ENCODE measurements at regions not wholly inside any gene's neighbourhood (a gene's known extent, or its start where the extent isn't known, plus 50 kb on each side); places are given as distances from the start of the nearest gene placed in this dataset.

DNA sequence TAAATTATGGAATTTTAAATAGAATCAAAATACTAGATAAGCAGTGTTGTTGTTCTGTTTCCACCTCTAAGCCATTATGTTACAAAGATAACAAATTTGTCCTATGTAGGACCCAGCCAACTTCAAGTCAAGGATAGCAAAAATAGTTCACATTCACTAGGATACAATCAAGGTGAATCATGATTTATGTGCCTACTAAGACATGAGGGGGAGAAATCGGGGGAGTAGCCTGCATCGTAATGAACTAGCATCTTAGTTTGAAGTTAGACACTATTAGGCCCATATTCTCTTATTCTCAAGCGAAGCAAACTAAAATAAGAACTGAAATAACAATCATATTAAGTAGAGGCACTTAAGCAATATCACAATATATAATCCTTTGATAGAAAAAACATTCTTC is 779.4 kb upstream of the PCDH9 start:
- TF ChIP-seq EZH2 (IDR thresholded peaks at IDR 0.05) (no peak), FOXP2 (optimal IDR thresholded peaks at IDR 0.05; ENCODE audit: control extremely low read depth, extremely low read length, insufficient read depth) (no peak), POLR2AphosphoS5 (IDR thresholded peaks at IDR 0.05; ENCODE audit: borderline replicate concordance, low read depth, low read length) (no peak)
- Histone ChIP-seq H3K4me3 (no peak overlapping the region), H3K9ac (ENCODE audit: insufficient read length) (no peak overlapping the region), H3K9me3 (ENCODE audit: low read depth, low read length) (no peaks in the 10 kb centered on the region), H3K36me3 (ENCODE audit: insufficient read depth, low read length) (no peaks in the 10 kb centered on the region), H3K27ac (no peak overlapping the region)
- DNase-seq (ENCODE audit: low read depth, low spot score): no peak

DNA sequence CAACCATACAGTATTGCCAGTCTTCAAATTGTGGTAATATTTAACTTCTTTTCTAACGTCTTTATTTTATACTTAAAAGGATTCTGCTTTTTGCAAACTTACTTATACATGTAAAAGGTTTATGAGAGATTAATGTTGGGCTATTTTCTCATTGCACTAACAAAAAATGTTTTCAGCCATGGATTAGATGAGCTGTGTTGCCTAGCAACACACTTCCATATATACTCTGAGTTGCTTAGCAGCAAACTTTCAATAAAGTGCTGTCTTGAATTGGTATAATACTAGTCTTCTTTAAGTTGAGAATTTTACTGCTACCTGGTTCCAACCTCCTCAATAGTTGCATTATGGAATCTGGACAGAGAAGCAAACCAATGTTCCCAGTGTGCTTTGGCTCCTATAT is 777.4 kb upstream of the PCDH9 start:
- H3K9me3 ChIP-seq (ENCODE audit: low read depth, low read length): no peaks in the 10 kb centered on the region
- no peak for DNase-seq (ENCODE audit: low read depth, low spot score)
- no peak overlapping the region for H3K4me3 ChIP-seq
- H3K9ac ChIP-seq (ENCODE audit: insufficient read length): no peak overlapping the region
- no peak overlapping the region for H3K27ac ChIP-seq
- H3K36me3 ChIP-seq (ENCODE audit: insufficient read depth, low read length): no peaks in the 10 kb centered on the region
- no peak for TF ChIP-seq FOXP2 (optimal IDR thresholded peaks at IDR 0.05; ENCODE audit: control extremely low read depth, extremely low read length, insufficient read depth)
- no peak for TF ChIP-seq EZH2 (IDR thresholded peaks at IDR 0.05)
- TF ChIP-seq POLR2AphosphoS5 (IDR thresholded peaks at IDR 0.05; ENCODE audit: borderline replicate concordance, low read depth, low read length): no peak

DNA sequence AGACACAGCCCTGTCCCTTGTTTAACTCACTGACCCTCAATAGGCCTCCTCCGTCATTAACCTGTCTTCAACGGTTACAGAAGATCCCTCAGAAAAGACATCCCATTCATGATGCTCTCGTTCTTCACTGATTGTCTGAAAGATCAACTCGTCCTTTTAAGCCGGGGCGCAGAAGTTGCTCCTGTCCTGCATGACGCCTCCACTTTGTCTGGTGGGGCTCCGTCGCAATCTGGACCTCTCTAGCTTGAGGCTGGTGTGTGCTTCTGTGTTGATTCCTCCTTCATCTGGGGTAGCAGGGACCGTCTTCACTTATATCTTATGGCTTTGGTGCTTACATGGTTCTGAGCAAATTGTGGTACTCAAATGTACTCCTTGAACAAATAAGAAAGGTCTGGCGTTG is 766.0 kb upstream of the PCDH9 start:
- Histone ChIP-seq H3K9ac (ENCODE audit: insufficient read length) (no peak overlapping the region), H3K9me3 (ENCODE audit: low read depth, low read length) (no peaks in the 10 kb centered on the region), H3K36me3 (ENCODE audit: insufficient read depth, low read length) (no peaks in the 10 kb centered on the region), H3K4me3 (no peak overlapping the region), H3K27ac (no peak overlapping the region)
- no peak for TF ChIP-seq EZH2 (IDR thresholded peaks at IDR 0.05)
- TF ChIP-seq FOXP2 (optimal IDR thresholded peaks at IDR 0.05; ENCODE audit: control extremely low read depth, extremely low read length, insufficient read depth): no peak
- no peak for DNase-seq (ENCODE audit: low read depth, low spot score)

DNA sequence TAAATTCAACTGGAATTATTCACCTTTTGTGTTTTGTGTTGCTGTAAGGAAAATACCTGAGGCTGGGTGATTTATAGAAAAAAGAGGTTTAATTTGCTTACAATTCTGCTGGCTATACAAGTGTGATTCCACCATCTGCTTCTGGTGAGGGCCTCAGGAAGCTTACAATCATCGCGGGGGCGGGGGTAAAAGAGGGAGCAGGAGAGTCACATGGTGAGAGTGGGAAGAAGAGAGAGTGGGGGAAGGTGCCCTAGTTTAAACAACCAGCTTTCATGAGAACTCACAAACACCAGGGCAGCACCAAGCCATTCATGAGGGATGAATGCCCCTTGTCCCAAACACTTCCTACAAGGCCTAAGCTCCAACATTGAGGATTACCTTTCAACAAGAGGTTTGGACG is 760.7 kb upstream of the PCDH9 start:
- Histone ChIP-seq H3K27ac (no peak overlapping the region), H3K9ac (ENCODE audit: insufficient read length) (no peak overlapping the region), H3K4me3 (no peak overlapping the region), H3K36me3 (ENCODE audit: insufficient read depth, low read length) (no peaks in the 10 kb centered on the region), H3K9me3 (ENCODE audit: low read depth, low read length) (no peaks in the 10 kb centered on the region)
- no peak for DNase-seq (ENCODE audit: low read depth, low spot score)
- TF ChIP-seq FOXP2 (optimal IDR thresholded peaks at IDR 0.05; ENCODE audit: control extremely low read depth, extremely low read length, insufficient read depth): no peak
- no peak for TF ChIP-seq EZH2 (IDR thresholded peaks at IDR 0.05)
- no peak for TF ChIP-seq POLR2AphosphoS5 (IDR thresholded peaks at IDR 0.05; ENCODE audit: borderline replicate concordance, low read depth, low read length)

DNA sequence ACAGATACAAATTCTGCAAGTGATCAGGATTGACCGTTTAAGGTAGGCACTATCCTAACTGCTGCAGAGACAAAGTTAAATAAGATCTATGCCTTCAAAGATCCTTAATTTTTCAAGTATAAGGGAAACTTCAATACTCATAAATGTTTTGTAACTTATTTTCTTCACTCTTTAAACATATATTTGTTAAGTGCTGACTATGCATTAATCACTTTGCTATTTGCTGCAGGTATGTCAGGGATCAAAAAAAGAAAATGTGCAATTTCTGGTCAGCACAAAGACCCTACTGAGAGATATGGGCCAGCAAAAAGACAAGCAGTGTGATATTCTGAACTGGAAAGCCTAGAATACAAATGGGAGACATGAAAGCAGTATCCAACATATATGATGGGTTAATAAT is 756.1 kb upstream of the PCDH9 start:
- Histone ChIP-seq H3K9me3 (ENCODE audit: low read depth, low read length) (no peaks in the 10 kb centered on the region), H3K36me3 (ENCODE audit: insufficient read depth, low read length) (no peaks in the 10 kb centered on the region), H3K4me3 (no peak overlapping the region), H3K27ac (no peak overlapping the region), H3K9ac (ENCODE audit: insufficient read length) (no peak overlapping the region)
- TF ChIP-seq POLR2AphosphoS5 (IDR thresholded peaks at IDR 0.05; ENCODE audit: borderline replicate concordance, low read depth, low read length) (no peak), FOXP2 (optimal IDR thresholded peaks at IDR 0.05; ENCODE audit: control extremely low read depth, extremely low read length, insufficient read depth) (no peak), EZH2 (IDR thresholded peaks at IDR 0.05) (no peak)
- no peak for DNase-seq (ENCODE audit: low read depth, low spot score)

DNA sequence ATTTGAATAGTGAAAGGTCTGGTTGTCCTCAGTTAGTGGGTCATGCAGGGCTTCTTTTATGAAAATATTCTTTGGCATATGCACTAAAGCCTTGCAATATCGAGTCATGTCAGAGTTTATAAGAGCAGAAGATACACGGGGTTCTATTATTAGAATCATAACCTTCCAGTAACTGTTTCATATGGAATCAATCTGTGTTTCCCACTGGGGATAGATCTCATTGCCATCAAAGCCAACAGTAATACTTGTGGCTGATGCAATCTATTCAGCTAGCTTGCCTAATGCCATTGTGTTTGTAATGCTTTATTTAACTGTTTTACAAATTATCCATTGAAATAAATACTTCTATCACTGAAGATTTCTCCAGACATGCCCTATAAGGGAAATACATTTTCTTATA is 746.9 kb upstream of the PCDH9 start:
- H3K9ac ChIP-seq (ENCODE audit: insufficient read length): no peak overlapping the region

DNA sequence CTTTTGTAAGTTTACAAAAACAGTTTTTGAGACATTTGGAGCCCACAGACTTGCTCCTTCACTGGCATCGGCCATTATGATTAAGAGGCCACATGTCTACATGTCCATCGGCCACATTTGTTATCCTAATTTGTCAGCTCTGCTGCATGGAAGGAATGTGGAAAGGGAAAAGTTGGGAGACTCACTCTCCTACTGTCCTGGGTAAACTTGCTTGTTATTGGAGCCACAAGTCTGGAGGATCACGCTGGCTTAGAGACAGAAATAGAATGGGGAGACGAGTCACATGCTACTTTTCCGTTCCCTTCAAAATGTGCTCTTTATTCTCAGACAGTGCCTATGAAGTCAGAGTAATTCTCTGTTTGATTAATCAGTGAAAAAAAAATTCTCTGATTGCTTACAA is 741.2 kb upstream of the PCDH9 start:
- H3K9ac ChIP-seq (ENCODE audit: insufficient read length): no peak overlapping the region
- TF ChIP-seq FOXP2 (optimal IDR thresholded peaks at IDR 0.05; ENCODE audit: control extremely low read depth, extremely low read length, insufficient read depth) (no peak), POLR2AphosphoS5 (IDR thresholded peaks at IDR 0.05; ENCODE audit: borderline replicate concordance, low read depth, low read length) (no peak), EZH2 (IDR thresholded peaks at IDR 0.05) (no peak)
- no peak for DNase-seq (ENCODE audit: low read depth, low spot score)
- H3K27ac ChIP-seq: no peak overlapping the region
- no peaks in the 10 kb centered on the region for H3K9me3 ChIP-seq (ENCODE audit: low read depth, low read length)
- no peaks in the 10 kb centered on the region for H3K36me3 ChIP-seq (ENCODE audit: insufficient read depth, low read length)
- H3K4me3 ChIP-seq: no peak overlapping the region

More for the DNA sequence above, 746.9 kb upstream of the PCDH9 start:
- Histone ChIP-seq H3K36me3 (ENCODE audit: insufficient read depth, low read length) (no peaks in the 10 kb centered on the region), H3K27ac (peak overlapping the region; percentile 19; the same call in 1 of the 2 replicates), H3K9me3 (ENCODE audit: low read depth, low read length) (no peaks in the 10 kb centered on the region), H3K4me3 (no peak overlapping the region)
- no peak for DNase-seq (ENCODE audit: low read depth, low spot score)
- TF ChIP-seq EZH2 (IDR thresholded peaks at IDR 0.05): no peak
- no peak for TF ChIP-seq FOXP2 (optimal IDR thresholded peaks at IDR 0.05; ENCODE audit: control extremely low read depth, extremely low read length, insufficient read depth)
- no peak for TF ChIP-seq POLR2AphosphoS5 (IDR thresholded peaks at IDR 0.05; ENCODE audit: borderline replicate concordance, low read depth, low read length)

DNA sequence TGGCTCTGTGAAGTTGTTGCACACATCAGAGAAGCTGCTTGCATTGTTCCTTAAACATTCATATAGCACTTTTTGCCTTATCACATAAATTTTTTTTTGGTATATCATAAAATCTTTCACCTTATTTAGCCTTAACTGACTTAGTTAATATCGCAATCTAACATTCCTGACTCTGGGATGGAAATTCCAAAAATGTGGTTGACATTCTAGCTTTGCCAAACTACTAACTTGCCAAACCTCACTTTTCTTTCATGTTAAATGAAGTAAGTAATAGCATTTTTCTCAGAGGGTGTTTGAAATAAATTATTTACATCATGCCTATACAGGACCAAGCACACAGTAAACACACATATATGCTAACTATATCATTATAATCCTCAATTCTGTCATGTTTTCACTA is 736.9 kb upstream of the PCDH9 start:
- H3K9me3 ChIP-seq (ENCODE audit: low read depth, low read length): no peaks in the 10 kb centered on the region
- no peak overlapping the region for H3K9ac ChIP-seq (ENCODE audit: insufficient read length)
- no peak for TF ChIP-seq EZH2 (IDR thresholded peaks at IDR 0.05)
- no peak for TF ChIP-seq POLR2AphosphoS5 (IDR thresholded peaks at IDR 0.05; ENCODE audit: borderline replicate concordance, low read depth, low read length)
- TF ChIP-seq FOXP2 (optimal IDR thresholded peaks at IDR 0.05; ENCODE audit: control extremely low read depth, extremely low read length, insufficient read depth): no peak
- H3K4me3 ChIP-seq: 0 out of 2 replicates have a peak overlapping the region, but pooled peaks have one; percentile 1
- H3K36me3 ChIP-seq (ENCODE audit: insufficient read depth, low read length): no peaks in the 10 kb centered on the region
- peak overlapping the region; percentile 28; the same call in 1 of the 2 replicates for H3K27ac ChIP-seq
- no peak for DNase-seq (ENCODE audit: low read depth, low spot score)

DNA sequence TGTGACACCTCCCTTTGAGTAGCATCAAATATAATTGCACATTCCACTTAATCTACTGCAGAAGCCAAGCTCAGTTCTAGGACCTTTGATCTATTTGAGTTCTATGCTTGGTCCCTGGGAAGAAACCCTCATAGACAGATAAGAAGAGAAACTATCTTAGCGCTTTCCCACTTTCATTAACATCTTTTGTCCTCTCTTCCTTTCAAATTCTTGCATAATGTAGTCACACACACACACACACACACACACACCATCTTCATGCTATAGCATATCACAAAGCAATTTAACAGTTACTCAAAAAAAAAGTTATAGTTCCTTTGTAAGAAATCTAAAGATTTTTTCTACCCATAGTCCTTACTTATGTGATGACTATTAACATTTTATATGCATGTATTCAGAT is 735.9 kb upstream of the PCDH9 start:
- Histone ChIP-seq H3K9me3 (ENCODE audit: low read depth, low read length) (no peaks in the 10 kb centered on the region), H3K36me3 (ENCODE audit: insufficient read depth, low read length) (no peaks in the 10 kb centered on the region), H3K9ac (ENCODE audit: insufficient read length) (no peak overlapping the region), H3K4me3 (no peak overlapping the region), H3K27ac (peak overlapping the region; percentile 71; the same call in 1 of the 2 replicates)
- DNase-seq (ENCODE audit: low read depth, low spot score): no peak
- TF ChIP-seq FOXP2 (optimal IDR thresholded peaks at IDR 0.05; ENCODE audit: control extremely low read depth, extremely low read length, insufficient read depth) (no peak), EZH2 (IDR thresholded peaks at IDR 0.05) (no peak), POLR2AphosphoS5 (IDR thresholded peaks at IDR 0.05; ENCODE audit: borderline replicate concordance, low read depth, low read length) (no peak)

Measured in SK-N-MC (cell line).